Adrenal gland (tissue), 5 donors: ENCODE measurements at regions not wholly inside any gene's neighbourhood (a gene's known extent, or its start where the extent isn't known, plus 50 kb on each side); places are given as distances from the start of the nearest gene placed in this dataset.

ENCODE experiments used
- CTCF ChIP-seq, 6 experiments: fragments of 450-650 bp in 4 of 6; fragments of 200-600 bp in 2 of 6; sonication (generic) in 1 of 6; IDR thresholded peaks; 1 replicate in 5 of 6; 2 replicates in 1 of 6; pipeline versions ENCODE4 v1.5.1 to v1.8.0; 2016 to 2021; ENCODE audit warnings: antibody characterized with exemption in 6 of 6, mild to moderate bottlenecking in 2 of 6, moderate library complexity in 1 of 6
- POLR2A ChIP-seq, 2 donors: fragments of 450-650 bp; IDR thresholded peaks; one replicate each; pipeline ENCODE4 v1.6.1; 2017; ENCODE audit warnings: antibody characterized with exemption in 2 of 2, mild to moderate bottlenecking in 2 of 2, moderate library complexity in 1 of 2
- donor health status: DM: no; HTN: no; CAD: no.

DNA sequence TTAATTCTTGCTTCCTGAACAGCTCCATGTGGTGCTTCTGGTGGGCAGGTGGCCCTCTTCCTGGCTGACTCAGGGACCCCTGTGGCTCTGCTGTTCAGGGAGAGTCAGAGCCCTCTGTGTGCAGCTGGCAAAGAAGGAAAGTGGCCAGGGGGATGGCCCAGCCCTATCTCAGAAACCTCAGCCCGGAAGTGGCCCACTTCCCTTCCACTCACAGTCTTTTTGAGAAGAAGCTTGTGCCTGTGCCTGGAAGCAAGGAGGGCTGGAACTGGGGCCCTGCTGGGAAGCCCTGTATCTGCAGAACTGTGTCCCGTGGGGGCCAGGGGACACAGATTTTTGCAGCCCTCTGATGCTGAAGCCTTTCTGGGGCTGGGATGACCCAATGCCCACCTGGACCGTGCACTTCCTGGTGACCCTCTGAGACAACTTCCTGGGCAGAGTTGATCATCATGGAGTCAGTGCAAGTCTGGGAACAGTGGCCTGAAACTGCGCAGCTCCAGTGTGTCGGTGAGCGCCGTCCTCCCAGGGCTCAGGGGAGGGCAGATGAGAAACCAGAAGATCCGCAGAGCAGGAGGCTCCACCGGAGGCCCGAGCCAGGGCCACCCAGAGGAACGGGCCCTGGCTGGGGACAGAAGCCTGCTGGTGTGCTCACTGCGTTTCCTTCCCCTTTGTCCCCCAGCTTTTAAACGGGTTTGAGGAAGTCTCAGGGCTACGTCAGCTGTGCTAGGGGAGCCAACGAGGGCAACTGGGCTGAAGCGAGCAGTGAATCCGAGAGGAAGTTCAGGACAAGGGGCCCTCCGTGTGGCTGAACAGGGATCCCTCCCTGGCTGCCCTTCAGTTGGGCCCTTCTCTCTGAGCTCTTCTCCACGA, 217.4 kb upstream of the RTL1 start:
- TF ChIP-seq CTCF (IDR thresholded peaks at IDR 0.05) (no peak), POLR2A (IDR thresholded peaks at IDR 0.05) (peak in 1 of 2 donors; percentile 21)
